H9 (cell line): ENCODE measurements at regions not wholly inside any gene's neighbourhood (a gene's known extent, or its start where the extent isn't known, plus 50 kb on each side); places are given as distances from the start of the nearest gene placed in this dataset.
A peak's percentile ranks its signal among the peaks of the same experiment; 100 is the strongest.

Experiments
- DNase-seq: peaks from one replicate; pipeline ENCODE4 v3.0.0-alpha.2; 2017
- H2AFZ ChIP-seq: one replicate; pipeline ENCODE4 v1.6.1; 2013; ENCODE audit warnings: mild to moderate bottlenecking, low read length, control low read depth, moderate library complexity
- H2AK5ac ChIP-seq: 2 replicates; pipeline ENCODE4 v1.6.1; 2013; ENCODE audit warnings: low read length, control low read depth, mixed read lengths; ENCODE audit not compliant: insufficient read length
- H2BK120ac ChIP-seq: one replicate; pipeline ENCODE4 v1.6.1; 2013; ENCODE audit warnings: low read depth, mild to moderate bottlenecking, low read length, control low read depth, inconsistent platforms; ENCODE audit not compliant: poor library complexity, severe bottlenecking
- H2BK12ac ChIP-seq: 2 replicates; pipeline ENCODE4 v1.6.1; 2013; ENCODE audit warnings: low read length, control low read depth, mixed read lengths, low read depth; ENCODE audit not compliant: insufficient read length
- H2BK15ac ChIP-seq: 2 replicates; pipeline ENCODE4 v1.6.1; 2013; ENCODE audit warnings: low read depth, low read length, control low read depth
- H2BK20ac ChIP-seq: one replicate; pipeline ENCODE4 v1.6.1; 2013; ENCODE audit warnings: low read depth, mild to moderate bottlenecking, low read length, control low read depth, inconsistent platforms; ENCODE audit not compliant: poor library complexity, severe bottlenecking
- H2BK5ac ChIP-seq: 2 replicates; pipeline ENCODE4 v1.6.1; 2013; ENCODE audit warnings: low read length, control low read depth, mixed read lengths; ENCODE audit not compliant: insufficient read length
- H3K14ac ChIP-seq: 2 replicates; pipeline ENCODE4 v1.6.1; 2013; ENCODE audit warnings: low read length, control low read depth; ENCODE audit not compliant: insufficient read depth
- H3K18ac ChIP-seq: 2 replicates; pipeline ENCODE4 v1.6.1; 2013; ENCODE audit warnings: low read depth, mild to moderate bottlenecking, mixed read lengths, low read length, control low read depth; ENCODE audit not compliant: insufficient read length
- H3K23ac ChIP-seq: 2 replicates; pipeline ENCODE4 v1.6.1; 2013; ENCODE audit warnings: low read length, control low read depth, mixed read lengths, low read depth; ENCODE audit not compliant: insufficient read length
- H3K23me2 ChIP-seq: 2 replicates; pipeline ENCODE4 v1.6.1; 2013; ENCODE audit warnings: low read depth, mild to moderate bottlenecking, mixed read lengths, low read length, control low read depth; ENCODE audit not compliant: insufficient read length, poor library complexity, severe bottlenecking
- H3K27ac ChIP-seq: 2 replicates; pipeline ENCODE4 v1.5.1; 2013; ENCODE audit warnings: low read length, control low read depth, mixed read lengths, low read depth; ENCODE audit not compliant: insufficient read length
- H3K27me3 ChIP-seq: 2 replicates; pipeline ENCODE4 v1.6.1; 2013; ENCODE audit warnings: low read length, control low read depth, inconsistent platforms; ENCODE audit not compliant: insufficient read depth
- H3K4ac ChIP-seq: 2 replicates; pipeline ENCODE4 v1.6.1; 2013; ENCODE audit warnings: low read depth, mild to moderate bottlenecking, control low read depth, inconsistent platforms, low read length, moderate library complexity
- H3K4me1 ChIP-seq: 2 replicates; pipeline ENCODE4 v1.6.1; 2013; ENCODE audit warnings: low read length, control low read depth, inconsistent platforms; ENCODE audit not compliant: insufficient read depth
- H3K4me2 ChIP-seq: 2 replicates; pipeline ENCODE4 v1.6.1; 2013; ENCODE audit warnings: low read length, control low read depth, mixed read lengths; ENCODE audit not compliant: insufficient read length, insufficient read depth
- H3K56ac ChIP-seq: 2 replicates; pipeline ENCODE4 v1.6.1; 2013; ENCODE audit warnings: low read depth, mild to moderate bottlenecking, mixed read lengths, low read length, control low read depth; ENCODE audit not compliant: insufficient read length
- H3K79me1 ChIP-seq: 2 replicates; pipeline ENCODE4 v1.6.1; 2013; ENCODE audit warnings: low read depth, mild to moderate bottlenecking, moderate library complexity, low read length, control low read depth, inconsistent platforms; ENCODE audit not compliant: insufficient read depth, poor library complexity, severe bottlenecking
- H3K79me2 ChIP-seq: 2 replicates; pipeline ENCODE4 v1.6.1; 2013; ENCODE audit warnings: low read length, control low read depth, inconsistent platforms; ENCODE audit not compliant: insufficient read depth
- H3K9ac ChIP-seq: 2 replicates; pipeline ENCODE4 v1.6.1; 2013; ENCODE audit warnings: low read length, control low read depth, mixed read lengths; ENCODE audit not compliant: insufficient read length; ENCODE audit errors: extremely low read depth
- H3K9me3 ChIP-seq: one replicate; pipeline ENCODE4 v1.6.1; 2013; ENCODE audit warnings: low read depth, low read length, inconsistent platforms; ENCODE audit not compliant: control insufficient read depth
- H3T11ph ChIP-seq: one replicate; pipeline ENCODE4 v1.6.1; 2013; ENCODE audit warnings: mild to moderate bottlenecking, low read length, control low read depth, inconsistent platforms
- H4K20me1 ChIP-seq: one replicate; pipeline ENCODE4 v1.6.1; 2013; ENCODE audit not compliant: control insufficient read depth, insufficient read length, insufficient read depth
- H4K5ac ChIP-seq: 2 replicates; pipeline ENCODE4 v1.6.1; 2013; ENCODE audit warnings: low read depth, mild to moderate bottlenecking, mixed read lengths, low read length, control low read depth; ENCODE audit not compliant: insufficient read length
- H4K8ac ChIP-seq: replicated peaks from 2 replicates; pipeline ENCODE4 v1.6.1; 2013; ENCODE audit warnings: low read length, control low read depth, mixed read lengths, low read depth; ENCODE audit not compliant: insufficient read length
- H4K91ac ChIP-seq: 2 replicates; pipeline ENCODE4 v1.6.1; 2013; ENCODE audit warnings: low read depth, mild to moderate bottlenecking, moderate library complexity, mixed read lengths, low read length, control low read depth; ENCODE audit not compliant: insufficient read length
- H3K27ac Mint-ChIP-seq, 3 experiments: 2 replicates in 2 of 3; 3 replicates in 1 of 3; pipeline ENCODE4 v1.8.0; 2020 to 2021; ENCODE audit warnings: mixed read lengths in 3 of 3, mild to moderate bottlenecking in 1 of 3, moderate library complexity in 1 of 3
- H3K27me3 Mint-ChIP-seq: 2 replicates; pipeline ENCODE4 v1.8.0; 2021; ENCODE audit warnings: low read depth, mild to moderate bottlenecking, moderate library complexity, mixed read lengths
- H3K36me3 Mint-ChIP-seq, 3 experiments: 2 replicates in 2 of 3; 3 replicates in 1 of 3; pipeline ENCODE4 v1.8.0; 2020 to 2021; ENCODE audit warnings: low read depth in 3 of 3, mixed read lengths in 3 of 3; ENCODE audit not compliant: insufficient read depth in 1 of 3
- H3K4me1 Mint-ChIP-seq, 2 experiments: 2 replicates each; pipeline ENCODE4 v1.8.0; 2020; ENCODE audit warnings: mixed read lengths in 2 of 2
- H3K4me3 Mint-ChIP-seq, 2 experiments: 2 replicates in 1 of 2; 3 replicates in 1 of 2; pipeline ENCODE4 v1.8.0; 2020 to 2021; ENCODE audit warnings: mild to moderate bottlenecking in 2 of 2, mixed read lengths in 2 of 2, moderate library complexity in 1 of 2
- H3K9me3 Mint-ChIP-seq, 2 experiments: 2 replicates in 1 of 2; 3 replicates in 1 of 2; pipeline ENCODE4 v1.8.0; 2020; ENCODE audit warnings: mild to moderate bottlenecking in 2 of 2, mixed read lengths in 2 of 2, moderate library complexity in 1 of 2
- WGBS: extraction: QIAGEN DNeasy Blood & Tissue Kit; methylation state at CpG from one replicate; pipeline ENCODE4 v1.1.7; 2013; ENCODE audit warnings: missing lambda C conversion rate, low lambda C conversion rate, mixed read lengths; ENCODE audit not compliant: insufficient read length; ENCODE audit errors: extremely low coverage; 5-methylcytosine and 5-hydroxymethylcytosine counted together
- TF ChIP-seq, protein P1 (sequence below): fragments of 200-600 bp; sonication (generic); conservative IDR thresholded peaks from 3 replicates; pipeline ENCODE4 v1.8.0; 2021; ENCODE audit warnings: antibody characterized with exemption, mild to moderate bottlenecking

DNA sequence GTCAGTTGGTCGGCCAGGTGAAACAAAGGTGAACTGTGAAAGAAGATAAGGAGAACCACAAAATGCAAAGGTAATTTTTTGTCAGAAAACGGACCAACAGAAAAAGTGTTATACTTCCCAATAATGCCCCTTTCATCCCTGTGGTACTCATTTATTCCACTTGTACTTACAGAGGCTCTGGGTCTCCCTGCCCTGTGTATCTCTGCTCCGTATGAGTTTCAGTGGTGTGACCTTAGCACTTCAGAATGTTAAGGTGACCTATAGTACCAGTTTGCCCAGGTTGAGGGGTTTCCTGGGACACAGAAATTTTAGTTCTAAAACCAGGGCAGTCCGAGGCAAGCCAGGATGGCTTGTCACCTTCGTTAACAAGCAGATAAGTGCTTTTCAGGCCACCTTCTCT, 254.8 kb downstream of the OLFM3 start:
- no peak overlapping the region for H3K4me2 ChIP-seq
- no peaks in the 10 kb centered on the region for H4K20me1 ChIP-seq
- WGBS: no CpG with 5 or more reads among the region's 5 CpGs
- no peak overlapping the region for H3K18ac ChIP-seq
- TF ChIP-seq, protein P1, sequence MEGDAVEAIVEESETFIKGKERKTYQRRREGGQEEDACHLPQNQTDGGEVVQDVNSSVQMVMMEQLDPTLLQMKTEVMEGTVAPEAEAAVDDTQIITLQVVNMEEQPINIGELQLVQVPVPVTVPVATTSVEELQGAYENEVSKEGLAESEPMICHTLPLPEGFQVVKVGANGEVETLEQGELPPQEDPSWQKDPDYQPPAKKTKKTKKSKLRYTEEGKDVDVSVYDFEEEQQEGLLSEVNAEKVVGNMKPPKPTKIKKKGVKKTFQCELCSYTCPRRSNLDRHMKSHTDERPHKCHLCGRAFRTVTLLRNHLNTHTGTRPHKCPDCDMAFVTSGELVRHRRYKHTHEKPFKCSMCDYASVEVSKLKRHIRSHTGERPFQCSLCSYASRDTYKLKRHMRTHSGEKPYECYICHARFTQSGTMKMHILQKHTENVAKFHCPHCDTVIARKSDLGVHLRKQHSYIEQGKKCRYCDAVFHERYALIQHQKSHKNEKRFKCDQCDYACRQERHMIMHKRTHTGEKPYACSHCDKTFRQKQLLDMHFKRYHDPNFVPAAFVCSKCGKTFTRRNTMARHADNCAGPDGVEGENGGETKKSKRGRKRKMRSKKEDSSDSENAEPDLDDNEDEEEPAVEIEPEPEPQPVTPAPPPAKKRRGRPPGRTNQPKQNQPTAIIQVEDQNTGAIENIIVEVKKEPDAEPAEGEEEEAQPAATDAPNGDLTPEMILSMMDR: no peak
- no peak overlapping the region for H2AK5ac ChIP-seq
- H4K5ac ChIP-seq: no peak overlapping the region
- H2AFZ ChIP-seq: no peak overlapping the region
- H3K9ac ChIP-seq: no peak overlapping the region
- H2BK15ac ChIP-seq: no peak overlapping the region
- Mint-ChIP-seq H3K4me1 (peaks cover 27 to 30% of the 10 kb centered on the region in 2 experiments), H3K27ac (peak overlapping the region in 1 of 3 experiments; percentile 73; a peak in 2 of 7 replicates), H3K9me3 (no peaks in the 10 kb centered on the region), H3K36me3 (no peaks in the 10 kb centered on the region), H3K4me3 (no peak overlapping the region), H3K27me3 (no peaks in the 10 kb centered on the region)
- no peak overlapping the region for H3K27ac ChIP-seq
- H3K56ac ChIP-seq: no peak overlapping the region
- no peak overlapping the region for H2BK12ac ChIP-seq
- H3K4me1 ChIP-seq: peaks cover 5% of the 10 kb centered on the region; the same call in 1 of the 2 replicates
- H3K23me2 ChIP-seq: no peaks in the 10 kb centered on the region
- H2BK120ac ChIP-seq: no peak overlapping the region
- H4K8ac ChIP-seq: no peak overlapping the region
- no peak overlapping the region for H3K4ac ChIP-seq
- no peaks in the 10 kb centered on the region for H3K9me3 ChIP-seq
- no peaks in the 10 kb centered on the region for H3K79me2 ChIP-seq
- no peak overlapping the region for H2BK5ac ChIP-seq
- no peaks in the 10 kb centered on the region for H3K79me1 ChIP-seq
- no peak overlapping the region for H3K23ac ChIP-seq
- H4K91ac ChIP-seq: no peak overlapping the region
- DNase-seq: no peak
- H3K27me3 ChIP-seq: no peaks in the 10 kb centered on the region
- H3T11ph ChIP-seq: no peak overlapping the region
- no peak overlapping the region for H2BK20ac ChIP-seq
- H3K14ac ChIP-seq: no peak overlapping the region
